ENCODE measurements at regions not wholly inside any gene's neighbourhood (a gene's known extent, or its start where the extent isn't known, plus 50 kb on each side); places are given as distances from the start of the nearest gene placed in this dataset.

DNA sequence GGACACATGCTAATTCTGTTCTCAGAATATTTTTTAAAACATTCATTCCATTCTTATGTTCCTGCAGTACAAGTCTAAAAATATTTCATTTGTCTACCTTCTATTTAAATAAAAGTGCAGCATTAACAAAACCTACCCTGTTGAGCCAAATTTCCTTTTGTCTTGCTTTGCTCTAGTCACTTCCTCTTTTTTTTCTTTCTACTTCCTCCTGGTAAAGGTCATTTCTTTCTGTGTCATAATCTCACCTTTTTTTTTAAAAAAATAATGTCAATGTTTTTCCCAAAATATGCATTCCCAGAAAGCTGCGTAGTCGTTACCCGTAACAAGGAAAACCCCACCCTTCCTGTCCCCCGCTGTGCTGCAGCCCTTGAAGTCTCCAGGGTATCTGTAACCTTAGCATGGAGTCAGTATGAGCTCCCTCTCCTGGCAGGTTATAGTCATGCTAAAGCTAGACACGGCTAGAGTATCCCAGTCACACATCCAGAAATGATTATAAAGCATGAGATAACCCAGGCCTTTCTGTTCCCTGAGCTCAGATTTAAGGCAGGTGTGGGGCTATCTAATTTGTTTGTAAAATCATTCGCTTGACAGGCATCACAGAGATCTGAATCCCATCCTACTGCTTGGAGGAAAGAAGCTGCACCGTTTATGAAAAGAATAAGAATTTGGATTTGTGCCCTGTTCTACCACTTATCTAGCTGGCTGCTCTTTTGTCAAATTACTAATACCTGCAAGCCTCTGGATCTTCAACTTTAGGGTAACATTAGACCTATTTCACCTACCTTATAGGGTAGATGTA lies 51.1 kb upstream of the EED start:
- DNase-seq, result peak; percentile 36

DNA sequence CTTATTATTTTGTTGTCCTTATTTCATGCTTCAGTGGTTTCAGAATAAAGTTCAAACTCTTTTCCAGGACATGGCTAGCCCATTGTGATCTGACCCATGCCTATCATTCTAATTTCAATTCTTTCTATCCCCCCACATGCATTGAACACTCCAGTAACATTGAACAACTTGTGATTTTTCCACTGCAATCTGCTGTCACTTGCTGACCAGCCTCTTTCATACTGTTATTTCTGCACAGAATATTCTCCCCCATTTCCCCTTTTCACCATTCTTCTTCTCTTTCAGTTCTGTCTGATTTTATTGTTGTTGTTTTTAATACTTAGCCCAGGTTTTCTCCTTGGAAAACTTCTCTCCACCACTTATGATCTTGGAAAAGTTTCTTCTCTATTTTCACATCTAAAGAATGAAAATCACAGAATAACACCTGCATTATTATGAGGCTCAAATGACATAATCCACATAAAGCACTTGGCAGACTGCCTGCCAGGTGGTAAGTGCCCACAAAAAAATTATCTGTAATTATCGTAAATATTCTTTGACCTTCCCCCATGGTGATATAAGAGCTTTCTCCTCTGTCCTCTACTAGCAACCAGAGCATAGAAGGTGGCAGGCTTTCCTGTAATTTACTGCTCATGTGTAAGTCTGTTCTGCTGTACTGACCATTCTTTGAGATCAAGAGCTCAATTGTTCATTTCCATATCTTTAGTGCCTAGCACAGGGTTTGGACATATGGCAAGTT lies 51.9 kb upstream of the EED start:
- DNase-seq, result no peak

DNA sequence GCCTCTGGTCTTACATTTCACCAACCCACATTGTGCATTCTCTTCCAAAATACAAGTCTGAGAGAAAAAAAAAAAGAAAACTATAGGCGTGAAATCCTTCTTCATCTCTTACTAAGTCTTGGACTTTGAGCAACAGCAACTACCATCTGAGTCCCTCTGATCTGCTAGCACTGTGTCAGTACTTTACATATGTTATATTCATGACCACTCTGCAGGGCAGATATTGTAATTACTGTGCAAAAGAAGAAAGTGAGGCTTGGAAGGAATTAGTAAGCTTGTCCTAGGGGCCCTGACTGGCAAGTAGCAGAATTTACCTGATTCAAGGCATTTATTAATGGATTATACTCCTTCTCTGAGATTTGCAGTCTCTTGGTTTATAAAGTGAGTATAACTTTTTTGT lies 52.7 kb upstream of the EED start:
- no peak for DNase-seq

DNA sequence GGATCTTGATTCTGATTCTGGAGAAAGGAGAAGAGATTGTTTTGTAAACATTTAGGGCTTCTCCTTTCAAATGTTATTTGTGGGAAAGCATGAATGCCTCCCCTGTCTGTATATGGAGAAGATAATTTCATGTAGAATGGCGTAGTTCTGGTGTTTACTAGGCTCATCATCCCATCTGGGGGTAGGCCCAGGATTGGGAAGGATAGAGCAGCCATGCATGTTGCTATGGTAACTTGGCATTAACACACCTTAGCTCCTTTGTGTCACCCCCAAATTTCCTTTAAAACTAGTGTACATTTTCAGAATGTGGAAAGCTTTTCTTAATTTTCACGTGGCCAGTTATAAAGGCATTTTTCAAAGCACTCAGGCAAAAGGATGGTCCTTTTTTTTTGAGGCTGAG lies 57.5 kb upstream of the EED start:
- DNase-seq, result no peak

DNA sequence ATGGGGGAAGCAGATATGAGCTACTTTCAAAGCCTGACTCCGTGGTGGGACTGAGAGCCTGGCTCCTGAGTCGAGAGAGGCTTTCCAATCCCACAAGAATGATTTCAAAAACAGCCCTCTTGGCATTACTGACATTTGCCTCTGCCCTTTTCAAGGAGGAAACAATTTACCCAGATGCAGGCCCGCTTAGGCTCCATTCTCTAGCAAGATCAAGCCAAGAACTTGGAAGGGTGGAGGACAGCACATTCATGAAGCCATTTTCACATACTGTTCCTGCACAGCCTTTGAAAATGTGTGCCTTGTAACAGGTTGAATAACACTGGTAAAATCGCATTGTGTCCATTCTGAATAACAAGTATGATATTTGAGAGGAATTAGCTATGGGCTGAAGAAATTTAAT lies 58.2 kb upstream of the EED start:
- no peak for DNase-seq

DNA sequence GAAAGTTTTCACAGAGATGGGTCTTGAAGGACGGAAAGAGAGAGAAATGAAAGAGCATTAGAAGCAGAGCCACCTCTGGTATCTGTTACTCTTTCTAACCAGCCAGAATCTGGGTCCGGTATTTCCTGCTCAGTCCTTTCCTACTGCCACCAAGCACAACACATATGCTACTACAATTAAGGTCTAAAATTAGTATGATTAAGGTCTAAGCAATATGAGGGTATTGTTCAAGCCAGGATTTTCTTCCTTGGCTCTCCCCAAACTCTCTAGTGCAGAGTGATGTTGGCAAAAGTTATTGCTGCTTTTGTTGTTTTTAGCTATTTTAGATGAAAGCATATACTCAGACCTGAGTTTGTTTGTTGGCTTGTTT lies 59.2 kb upstream of the EED start:
- no peak for DNase-seq

DNA sequence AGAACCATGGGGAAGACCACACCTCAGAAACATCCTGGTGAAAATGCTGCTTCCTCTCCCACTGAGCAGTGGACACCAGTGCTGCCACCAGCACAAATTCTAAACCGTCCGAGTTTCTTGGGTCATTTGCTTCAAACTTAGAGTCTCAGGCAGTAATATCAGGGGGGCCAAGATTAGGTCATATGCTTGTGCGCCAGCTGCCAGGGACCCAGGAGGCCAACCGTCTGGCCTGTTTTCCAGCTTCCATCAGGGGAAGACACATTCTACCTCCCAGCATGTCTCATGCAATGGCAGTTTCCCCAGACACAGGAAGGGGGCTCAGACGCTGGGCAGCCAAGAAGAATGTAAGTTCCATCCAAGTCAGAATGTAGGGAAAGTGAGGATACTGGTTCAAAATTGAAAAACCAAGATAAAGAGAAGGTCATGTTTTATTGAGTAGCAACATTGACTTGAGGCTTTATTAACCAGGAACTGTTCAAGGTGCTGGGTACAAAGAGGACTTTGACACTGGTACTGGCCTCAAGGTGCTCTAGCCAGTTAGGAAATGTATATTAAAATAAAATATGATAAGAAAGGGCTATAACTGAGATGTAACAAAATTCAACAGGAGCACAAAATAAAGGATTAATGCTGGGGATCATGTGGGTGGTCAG lies 59.7 kb upstream of the EED start:
- no peak for DNase-seq

DNA sequence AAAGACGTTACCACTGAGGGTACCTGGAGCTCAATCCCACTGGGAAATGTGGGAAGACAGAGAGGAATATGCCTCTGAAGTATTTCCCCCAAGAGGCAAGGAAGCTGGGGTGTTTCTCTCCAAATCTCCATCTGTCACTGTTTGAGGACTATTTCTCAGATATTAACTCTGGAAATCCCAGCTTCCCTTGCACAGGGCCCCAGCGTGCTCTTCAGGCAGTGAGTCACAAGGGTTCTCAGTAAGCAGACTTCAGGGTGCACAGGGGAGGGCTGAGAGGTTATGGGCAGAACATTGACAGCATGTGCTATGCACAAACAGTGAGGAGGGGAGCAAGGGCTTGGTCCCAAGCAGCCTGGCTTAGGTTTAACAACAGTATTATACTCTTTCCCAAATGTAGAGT lies 60.9 kb upstream of the EED start:
- DNase-seq, result peak; percentile 14

DNA sequence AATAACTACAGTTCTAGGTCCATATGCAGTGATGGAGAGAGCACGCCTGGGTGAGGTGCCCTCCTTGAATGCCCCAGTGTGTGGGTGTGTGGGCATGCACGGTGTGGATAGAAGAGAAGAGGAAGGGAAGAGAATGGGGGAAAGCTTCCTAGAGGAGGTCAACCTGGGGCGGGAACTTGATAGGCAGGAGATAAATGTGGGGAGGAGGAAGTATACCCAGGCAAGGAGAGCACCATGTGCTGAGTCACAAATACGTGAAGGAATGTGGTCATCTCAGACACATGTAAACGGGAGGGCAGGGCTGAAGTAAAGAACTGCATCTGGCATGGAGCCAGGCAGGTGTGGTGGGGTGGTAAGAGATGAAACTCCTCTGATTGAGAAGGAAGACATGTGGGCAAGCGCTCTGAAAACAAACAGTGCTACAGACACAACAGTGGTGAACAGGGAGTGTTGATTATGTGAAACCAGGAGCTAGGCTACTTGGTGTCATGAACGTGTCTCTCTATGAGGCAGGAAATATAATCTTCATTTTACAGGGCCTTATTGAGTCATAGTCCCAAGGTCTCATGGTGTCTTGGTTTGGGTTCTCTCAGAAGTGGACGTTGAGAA lies 61.5 kb upstream of the EED start:
- DNase-seq, result no peak

DNA sequence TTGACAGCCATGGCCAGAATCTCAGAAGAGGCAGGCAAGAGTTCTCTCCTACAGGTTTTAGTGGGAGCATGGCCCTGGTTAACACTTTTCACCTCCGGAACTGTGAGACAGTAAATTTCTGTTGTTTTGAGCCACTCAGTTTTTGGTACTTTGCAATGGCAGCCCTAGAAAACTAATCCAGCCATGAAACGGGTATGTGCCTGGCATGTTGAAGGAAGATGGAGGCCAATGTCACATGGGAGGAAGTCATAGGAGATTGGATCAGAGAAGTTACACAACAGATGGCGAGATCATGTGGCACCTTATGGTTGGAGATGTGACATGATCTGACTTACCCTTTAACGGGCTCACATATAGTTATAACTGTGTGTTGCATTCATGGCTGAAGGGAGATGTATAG lies 63.2 kb upstream of the EED start:
- peak; percentile 13 for DNase-seq

DNA sequence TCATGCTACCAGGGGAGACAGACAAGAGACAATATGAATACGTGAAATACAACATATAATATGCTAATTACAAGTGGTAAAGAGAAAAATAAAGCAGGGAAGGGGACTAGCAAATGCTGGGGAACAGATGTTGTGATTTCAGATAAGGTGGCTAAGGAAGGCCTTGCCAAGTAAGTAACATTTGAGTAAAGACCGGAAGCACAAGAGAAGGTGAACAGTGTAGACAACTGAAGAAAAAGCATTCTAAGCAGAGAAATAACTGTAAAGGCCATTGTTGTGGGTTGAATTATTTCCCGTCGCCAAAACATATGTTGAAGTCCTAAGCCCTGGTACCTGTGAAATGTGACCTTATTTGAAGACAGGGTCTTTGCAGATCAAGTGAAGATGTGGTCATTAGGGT lies 63.7 kb upstream of the EED start:
- DNase-seq, result peak; percentile 74

DNA sequence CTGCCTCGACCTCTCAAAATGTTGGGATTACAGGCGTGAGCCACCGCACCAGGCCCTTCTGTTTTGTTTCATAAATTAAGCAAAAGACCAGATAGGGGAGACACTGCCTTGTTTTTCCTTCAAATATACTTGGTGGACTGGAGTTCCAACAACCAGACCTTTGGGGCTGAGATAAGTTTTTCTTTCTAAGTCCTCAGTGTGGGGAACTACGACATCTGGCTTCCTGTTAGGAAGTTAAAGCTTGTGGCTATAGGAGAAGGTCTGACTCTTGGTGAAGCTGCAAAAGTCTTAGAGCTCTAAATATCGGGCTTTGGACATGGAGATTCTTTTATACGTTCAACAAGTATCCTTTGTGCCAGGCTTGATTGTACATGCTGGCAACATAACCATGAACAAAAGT lies 64.1 kb upstream of the EED start:
- peak; percentile 63 for DNase-seq

DNA sequence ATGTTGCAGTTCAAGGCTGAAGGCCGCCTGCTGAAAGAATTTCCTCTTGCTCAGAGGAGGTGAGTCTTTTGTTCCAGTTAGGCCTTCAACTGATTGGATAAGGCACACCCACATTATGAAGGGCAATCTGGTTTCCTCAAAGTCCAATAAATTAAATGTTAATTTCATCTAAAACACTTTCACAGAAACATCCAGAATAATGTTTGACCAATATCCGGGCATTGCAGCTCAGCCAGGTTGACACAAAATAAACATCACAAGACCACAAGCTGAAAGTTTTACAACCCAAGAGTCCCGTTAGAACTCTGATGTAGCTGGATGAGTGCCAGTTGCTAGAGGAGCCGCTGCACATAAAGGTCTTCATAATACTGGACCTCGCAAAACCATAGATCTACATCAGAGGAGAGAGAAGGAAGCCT lies 64.9 kb upstream of the EED start:
- no peak for DNase-seq

DNA sequence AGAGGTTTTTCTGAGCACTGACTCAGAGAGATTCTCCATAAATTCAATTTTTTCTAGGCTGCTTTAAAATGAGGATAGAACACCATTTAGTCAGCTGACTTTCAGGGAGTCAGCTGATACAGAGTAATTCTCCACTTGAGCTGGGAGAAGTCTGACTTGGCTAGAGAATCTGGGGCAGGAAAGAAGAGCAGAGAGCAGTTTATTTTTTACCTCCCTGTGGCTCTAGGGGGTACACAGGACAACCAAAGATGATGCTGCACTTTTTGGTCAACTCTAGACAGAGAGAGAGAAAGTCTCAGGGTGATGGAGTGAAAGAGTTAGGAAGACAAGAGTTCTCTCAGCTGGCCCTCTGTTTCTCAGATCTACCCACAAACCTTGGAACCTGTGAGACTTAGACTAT lies 67.3 kb upstream of the EED start:
- no peak for DNase-seq

DNA sequence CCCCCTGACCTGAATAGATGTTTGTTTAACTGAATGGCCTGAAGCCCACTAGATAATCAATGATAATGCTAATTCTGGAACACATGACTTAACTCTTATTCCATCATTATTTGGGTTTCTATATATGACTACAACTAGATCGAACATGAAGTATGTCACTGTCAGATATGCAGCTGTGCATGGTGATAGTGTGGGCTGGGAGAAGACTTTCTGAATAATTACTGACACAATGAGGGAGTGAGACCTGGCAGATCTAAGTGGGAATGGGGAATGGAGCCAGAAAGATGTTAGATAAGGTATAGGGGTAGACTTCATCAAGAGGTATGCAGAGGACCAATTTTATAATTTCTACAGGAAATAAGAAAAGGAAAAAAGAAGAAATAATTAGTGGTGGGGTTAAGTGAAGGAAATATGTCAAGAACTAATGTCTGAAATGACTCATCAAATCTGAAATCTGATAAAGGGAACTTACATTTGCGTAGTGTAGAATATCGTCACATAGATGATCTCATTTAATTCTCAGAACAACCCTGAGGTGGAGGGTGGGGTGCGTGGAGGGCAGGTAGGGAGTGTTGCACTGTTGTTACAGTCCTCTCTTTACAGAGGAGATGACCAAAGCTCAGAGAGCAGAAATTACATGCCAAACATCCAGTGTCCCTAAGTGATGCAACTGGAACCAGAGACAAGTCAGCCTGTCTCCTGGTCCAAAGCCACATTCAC lies 68.2 kb upstream of the EED start:
- DNase-seq, result no peak

DNA sequence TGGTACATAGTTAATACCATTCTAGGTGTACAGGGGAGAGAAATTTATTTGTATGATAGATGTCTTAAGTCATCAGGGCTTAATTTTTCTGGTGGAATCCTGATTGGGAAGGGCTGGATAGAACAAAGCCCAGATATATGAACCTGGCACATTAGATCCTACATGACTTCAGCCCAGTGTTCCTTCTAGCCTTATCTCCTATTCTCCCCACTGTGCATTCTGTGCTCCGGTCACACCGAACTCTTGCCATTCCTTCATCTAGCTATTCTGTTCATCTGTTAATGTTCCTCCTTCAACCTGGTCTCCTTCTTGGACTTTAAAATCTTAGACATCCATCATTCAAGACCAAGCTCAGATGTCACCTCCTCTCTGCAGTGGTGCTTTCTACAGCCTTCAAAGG lies 68.9 kb upstream of the EED start:
- DNase-seq, result no peak

DNA sequence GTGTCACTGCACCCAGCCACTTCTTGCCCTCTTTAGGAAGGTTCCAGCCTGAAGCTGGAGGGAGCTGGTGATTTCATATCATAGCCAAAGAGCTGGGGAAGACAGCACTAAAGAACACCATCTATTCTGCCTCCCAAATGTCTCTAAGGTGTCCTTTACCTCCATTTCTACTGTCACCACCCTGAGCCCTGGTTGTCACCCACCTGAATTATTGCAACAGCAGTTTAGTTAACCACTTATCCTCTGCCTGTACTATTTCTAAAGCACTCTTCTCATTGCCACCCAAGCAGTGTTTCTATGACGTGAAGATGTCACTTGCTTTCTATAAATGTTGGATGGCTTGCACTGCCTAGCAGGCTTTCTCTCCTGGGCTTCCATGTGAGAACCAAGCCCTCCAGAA lies 69.4 kb upstream of the EED start:
- no peak for DNase-seq

DNA sequence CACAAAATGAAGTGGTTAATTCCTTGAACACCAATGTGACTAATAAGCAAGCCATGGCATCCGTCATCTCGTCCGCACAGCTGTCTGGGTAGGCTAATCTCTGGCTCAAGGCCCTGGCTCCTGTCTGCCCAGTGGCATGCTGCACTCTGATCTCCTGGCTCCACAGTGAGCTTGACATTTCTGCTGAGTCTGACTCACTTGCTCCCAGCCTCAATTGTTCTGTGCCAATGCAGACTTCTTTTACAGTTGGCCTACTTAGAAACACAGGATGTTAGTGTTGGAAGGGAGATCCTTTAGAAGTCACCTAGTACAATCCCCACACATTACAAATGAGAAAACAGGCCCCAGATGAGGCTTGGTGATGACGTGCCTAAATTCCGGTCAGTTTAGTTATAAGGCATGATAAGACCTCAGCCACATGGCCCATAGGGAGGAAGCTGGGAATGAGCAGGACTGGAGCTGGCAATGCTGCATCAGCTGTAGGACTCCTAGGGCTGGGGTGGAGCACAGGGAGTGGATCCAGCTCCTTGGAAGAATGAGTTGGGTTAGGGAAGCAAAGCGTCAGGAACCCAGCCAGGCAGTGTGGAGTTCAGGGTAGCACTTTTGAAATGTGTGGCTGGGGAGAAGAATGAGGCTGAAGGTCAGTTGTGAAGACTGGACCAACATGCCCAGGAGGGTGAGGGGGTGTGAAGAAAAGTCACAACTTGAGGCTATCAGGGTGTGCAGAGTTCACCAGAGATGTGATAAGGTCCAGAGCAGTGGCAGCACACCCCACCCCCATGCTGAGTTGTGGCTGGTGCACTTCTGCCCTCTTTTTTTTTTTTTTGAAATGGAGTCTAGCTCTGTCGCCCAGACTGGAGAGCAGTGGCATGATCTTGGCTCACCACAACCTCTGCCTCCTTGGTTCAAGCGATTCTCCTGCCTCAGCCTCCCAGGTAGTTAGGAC lies 70.2 kb upstream of the EED start:
- no peak for DNase-seq

DNA sequence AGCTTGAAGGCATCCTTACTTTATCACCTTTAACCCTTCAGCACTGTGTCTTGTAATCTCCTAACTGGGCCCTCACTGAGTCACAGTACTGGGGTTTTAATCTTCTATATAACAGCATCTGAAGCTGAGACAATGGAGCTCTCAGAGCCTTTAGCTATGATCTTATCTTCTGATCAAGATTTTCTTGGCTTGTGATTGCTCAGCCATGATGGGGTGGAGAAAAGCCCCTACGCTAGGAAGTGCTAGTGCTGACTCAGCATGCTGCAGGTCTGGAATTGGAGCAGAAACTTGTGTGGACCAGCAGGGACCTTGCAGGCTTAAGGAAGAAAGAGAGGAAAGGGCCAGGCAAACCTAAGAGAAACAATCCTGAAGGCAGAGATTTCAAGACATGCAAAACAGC lies 71.7 kb upstream of the EED start:
- no peak for DNase-seq

DNA sequence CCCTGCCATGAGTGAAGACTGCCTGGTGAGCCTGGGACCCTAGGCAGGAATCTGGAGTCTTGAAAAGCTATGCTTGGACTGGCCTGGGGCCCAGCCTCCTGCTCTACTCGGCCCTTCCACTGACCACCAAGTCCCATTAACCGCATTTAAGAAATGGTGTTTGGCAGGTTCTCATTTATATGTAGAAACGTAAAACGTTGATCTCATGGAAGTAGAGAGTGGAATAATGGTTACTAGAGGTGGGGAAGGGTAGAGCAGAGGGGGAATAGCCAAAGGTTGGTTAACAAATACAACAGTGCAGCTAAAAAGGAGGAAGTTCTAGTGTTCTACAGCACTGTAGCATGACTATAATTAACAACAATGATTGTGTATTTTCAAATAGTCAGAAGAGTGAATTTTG lies 72.9 kb upstream of the EED start:
- no peak for DNase-seq

DNA sequence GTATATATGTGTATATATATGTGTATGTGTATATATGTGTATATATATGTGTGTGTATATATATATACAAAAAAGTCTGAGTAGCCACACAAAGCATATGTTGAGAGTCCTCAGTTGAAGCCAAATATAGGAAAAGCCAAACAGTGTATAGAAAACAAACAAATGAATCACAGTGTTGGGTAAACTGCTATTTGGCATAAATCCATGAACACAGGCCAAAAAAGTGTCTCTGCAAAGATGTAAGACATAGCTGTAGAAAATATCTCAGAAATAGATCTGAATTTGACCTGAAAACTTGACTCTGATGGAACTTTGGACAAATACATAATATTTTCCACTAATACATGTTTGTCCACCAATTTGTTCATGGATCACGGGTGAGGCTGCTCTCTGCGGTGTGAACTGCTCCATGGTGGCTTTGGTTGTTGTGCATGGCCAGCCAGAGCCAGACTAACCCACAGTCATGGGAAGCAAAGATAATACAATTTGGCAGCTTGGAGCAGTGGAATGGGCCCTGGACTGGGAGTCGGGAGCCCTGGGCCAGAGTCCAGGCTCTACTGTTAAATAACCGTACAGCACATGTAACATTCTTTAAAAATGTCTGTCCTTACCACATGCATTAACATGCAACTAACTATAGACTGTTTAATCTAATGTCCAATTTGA lies 76.9 kb upstream of the EED start:
- DNase-seq, result no peak

All from DMS 273 treated with DMSO at 0.1 percent for 48 hours (cell line).